Erythroblast (primary cell): ENCODE measurements at regions not wholly inside any gene's neighbourhood (a gene's known extent, or its start where the extent isn't known, plus 50 kb on each side); places are given as distances from the start of the nearest gene placed in this dataset.

ENCODE experiments used
- GATA1 ChIP-seq: IDR thresholded peaks from 2 replicates; pipeline ENCODE4 v1.6.1; 2011; ENCODE audit warnings: low read depth, mild to moderate bottlenecking, control low read depth, low read length, moderate library complexity
- POLR2A ChIP-seq: IDR thresholded peaks from 2 replicates; pipeline ENCODE4 v1.6.1; 2011; ENCODE audit warnings: mild to moderate bottlenecking, low read length

GRCh38 chr21:32844653-32845436 lies 73.3 kb upstream of the PAXBP1 start:
- TF ChIP-seq POLR2A (no peak), GATA1 (no peak)
